Kidney (tissue), 13 donors: ENCODE measurements at regions not wholly inside any gene's neighbourhood (a gene's known extent, or its start where the extent isn't known, plus 50 kb on each side); places are given as distances from the start of the nearest gene placed in this dataset.
"Not testable (repeated sequence)": the region's sequence is repeated elsewhere in the genome, so short reads cannot be mapped to it uniquely, and the experiment has no call there.

ENCODE experiments used
- DNase-seq, 5 donors: peaks; one replicate each; pipeline ENCODE4 v3.0.0-alpha.2; 2013 to 2020
- FAIRE-seq: peaks from 2 replicates; lab custom pipeline; 2012; peaks lifted over from hg19 to GRCh38; lab: Jason Lieb, UNC
- H3K27ac ChIP-seq, 2 donors: one replicate each; pipeline ENCODE4 v1.7.0; 2013; ENCODE audit warnings: low read depth in 2 of 2, low read length in 2 of 2, inconsistent platforms in 1 of 2
- H3K27me3 ChIP-seq: one replicate; pipeline ENCODE4 v1.7.1; 2013; ENCODE audit warnings: low read length, inconsistent platforms; ENCODE audit not compliant: control insufficient read depth, insufficient read depth
- H3K36me3 ChIP-seq, 3 donors: one replicate each; pipeline versions ENCODE4 v1.7.0 to v1.7.1; 2013; ENCODE audit warnings: low read length in 3 of 3, control low read depth in 1 of 3, inconsistent platforms in 1 of 3; ENCODE audit not compliant: insufficient read depth in 3 of 3, control insufficient read depth in 2 of 3
- H3K4me1 ChIP-seq, 3 donors: one replicate each; pipeline versions ENCODE4 v1.7.0 to v1.7.1; 2013; ENCODE audit warnings: low read length in 3 of 3, inconsistent platforms in 1 of 3, low read depth in 1 of 3; ENCODE audit not compliant: control insufficient read depth in 2 of 3, insufficient read depth in 2 of 3
- H3K4me3 ChIP-seq, 3 donors: one replicate each; pipeline versions ENCODE4 v1.7.0 to v1.8.1; 2013; ENCODE audit warnings: low read length in 3 of 3, control low read depth in 1 of 3, inconsistent platforms in 1 of 3
- H3K9ac ChIP-seq, 3 donors: one replicate each; pipeline versions ENCODE4 v1.7.0 to v1.7.1; 2013; ENCODE audit warnings: low read length in 3 of 3, control low read depth in 1 of 3, inconsistent platforms in 1 of 3
- H3K9me3 ChIP-seq, 3 donors: one replicate each; pipeline versions ENCODE4 v1.7.0 to v1.7.1; 2013; ENCODE audit warnings: low read length in 3 of 3, control low read depth in 1 of 3, inconsistent platforms in 1 of 3; ENCODE audit not compliant: control insufficient read depth in 2 of 3, insufficient read depth in 1 of 3
- intact Hi-C: fragments of 100-400 bp; cut with DNase I; formaldehyde crosslinking; loops from one replicate; pipeline ENCODE4 v1.11.1; 2022
- TF ChIP-seq, protein P1 (sequence below): IDR thresholded peaks from 3 replicates; pipeline ENCODE4 v1.5.1; 2012; ENCODE audit warnings: mild to moderate bottlenecking, moderate library complexity, borderline replicate concordance; ENCODE audit not compliant: insufficient read depth; ENCODE audit errors: extremely low read depth
- donor health status: control.
- donor health status: control.
- donor health status: control.
- donor health status: control.
- donor health status: control.
- donor health status: DM: yes; HTN: yes; CAD: no.
- donor health status: Normal renal cell carcinoma (clear cell type).

- H3K36me3 ChIP-seq: no peaks in the 10 kb centered on the region
- no peak overlapping the region for H3K9ac ChIP-seq
- no peak overlapping the region for H3K4me3 ChIP-seq
- no peak for DNase-seq
- H3K9me3 ChIP-seq: no peaks in the 10 kb centered on the region
- TF ChIP-seq, protein P1, sequence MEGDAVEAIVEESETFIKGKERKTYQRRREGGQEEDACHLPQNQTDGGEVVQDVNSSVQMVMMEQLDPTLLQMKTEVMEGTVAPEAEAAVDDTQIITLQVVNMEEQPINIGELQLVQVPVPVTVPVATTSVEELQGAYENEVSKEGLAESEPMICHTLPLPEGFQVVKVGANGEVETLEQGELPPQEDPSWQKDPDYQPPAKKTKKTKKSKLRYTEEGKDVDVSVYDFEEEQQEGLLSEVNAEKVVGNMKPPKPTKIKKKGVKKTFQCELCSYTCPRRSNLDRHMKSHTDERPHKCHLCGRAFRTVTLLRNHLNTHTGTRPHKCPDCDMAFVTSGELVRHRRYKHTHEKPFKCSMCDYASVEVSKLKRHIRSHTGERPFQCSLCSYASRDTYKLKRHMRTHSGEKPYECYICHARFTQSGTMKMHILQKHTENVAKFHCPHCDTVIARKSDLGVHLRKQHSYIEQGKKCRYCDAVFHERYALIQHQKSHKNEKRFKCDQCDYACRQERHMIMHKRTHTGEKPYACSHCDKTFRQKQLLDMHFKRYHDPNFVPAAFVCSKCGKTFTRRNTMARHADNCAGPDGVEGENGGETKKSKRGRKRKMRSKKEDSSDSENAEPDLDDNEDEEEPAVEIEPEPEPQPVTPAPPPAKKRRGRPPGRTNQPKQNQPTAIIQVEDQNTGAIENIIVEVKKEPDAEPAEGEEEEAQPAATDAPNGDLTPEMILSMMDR: no peak
- no peak overlapping the region for H3K27ac ChIP-seq
- H3K4me1 ChIP-seq: no peaks in the 10 kb centered on the region
- intact Hi-C loops: no loop called here
- no peaks in the 10 kb centered on the region for H3K27me3 ChIP-seq
- no peak for FAIRE-seq
These were observed 122.3 kb upstream of the ANKRD30A start for GRCh38 chr10:37003126-37003525.

GRCh38 chr10:36995806-36996205 is 129.6 kb upstream of the ANKRD30A start:
- H3K4me3 ChIP-seq, H3K4me1 ChIP-seq, H3K9me3 ChIP-seq, intact Hi-C loops, DNase-seq, H3K27ac ChIP-seq, H3K36me3 ChIP-seq, H3K27me3 ChIP-seq, H3K9ac ChIP-seq, FAIRE-seq: not testable (repeated sequence)

DNA sequence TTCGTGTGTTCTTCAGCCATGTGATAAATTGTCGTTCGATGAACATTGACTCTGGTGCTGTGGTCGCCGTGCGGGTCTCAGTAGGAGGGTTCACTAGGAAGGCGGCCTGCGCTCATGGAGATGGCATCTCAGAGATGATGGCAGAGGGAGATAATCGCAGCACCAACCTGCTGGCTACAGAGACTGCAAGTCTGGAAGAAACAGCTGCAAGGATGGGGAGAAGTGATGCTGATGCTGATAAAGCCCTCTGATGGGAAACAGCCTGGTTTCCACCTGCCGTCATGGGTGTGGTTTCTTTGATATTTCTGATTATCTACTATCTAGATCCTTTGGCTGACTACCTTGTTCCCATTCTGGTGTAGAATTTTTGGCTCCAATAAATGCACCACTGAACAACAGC is 130.5 kb upstream of the ANKRD30A start:
- DNase-seq: no peak
- Histone ChIP-seq H3K27me3 (no peaks in the 10 kb centered on the region), H3K9me3 (no peaks in the 10 kb centered on the region), H3K4me1 (no peaks in the 10 kb centered on the region), H3K36me3 (no peaks in the 10 kb centered on the region), H3K9ac (no peak overlapping the region), H3K4me3 (no peak overlapping the region), H3K27ac (no peak overlapping the region)
- TF ChIP-seq, protein P1: no peak
- intact Hi-C loops: no loop called here
- no peak for FAIRE-seq

- Histone ChIP-seq H3K4me1 (no peaks in the 10 kb centered on the region), H3K4me3 (no peak overlapping the region), H3K9me3 (no peaks in the 10 kb centered on the region), H3K9ac (no peak overlapping the region), H3K36me3 (no peaks in the 10 kb centered on the region), H3K27me3 (no peaks in the 10 kb centered on the region), H3K27ac (no peak overlapping the region)
- no peak for DNase-seq
- no peak for FAIRE-seq
- intact Hi-C loops: no loop called here
- TF ChIP-seq, protein P1: no peak
These were observed 136.2 kb upstream of the ANKRD30A start for GRCh38 chr10:36989233-36989632.
